AML-193 (cell line): ENCODE measurements at regions not wholly inside any gene's neighbourhood (a gene's known extent, or its start where the extent isn't known, plus 50 kb on each side); places are given as distances from the start of the nearest gene placed in this dataset.
A peak's percentile ranks its signal among the peaks of the same experiment; 100 is the strongest.
"Not testable (repeated sequence)": the region's sequence is repeated elsewhere in the genome, so short reads cannot be mapped to it uniquely, and the experiment has no call there.

Experiments
- DNase-seq, 2 experiments: peaks; one replicate each; lab custom pipeline; 2025; lab: John Stamatoyannopoulos, UW

GRCh38 chr3:26375843-26376530 lies 246.6 kb upstream of the LRRC3B start:
- DNase-seq = no peak

GRCh38 chr3:26381411-26381810 lies 241.2 kb upstream of the LRRC3B start:
- no peak for DNase-seq

GRCh38 chr3:26406636-26407035 lies 215.9 kb upstream of the LRRC3B start:
- no peak for DNase-seq

GRCh38 chr3:26418553-26418952 lies 204.0 kb upstream of the LRRC3B start:
- DNase-seq = no peak

GRCh38 chr3:26422415-26422814 lies 200.2 kb upstream of the LRRC3B start:
- no peak for DNase-seq

- DNase-seq = no peak
Measured at GRCh38 chr3:26425076-26425475, 197.5 kb upstream of the LRRC3B start.

GRCh38 chr3:26428992-26429391 lies 193.6 kb upstream of the LRRC3B start:
- DNase-seq = no peak

- DNase-seq = no peak
Measured at GRCh38 chr3:26437678-26438077, 184.9 kb upstream of the LRRC3B start.

GRCh38 chr3:26438325-26438940 lies 184.1 kb upstream of the LRRC3B start:
- no peak for DNase-seq

GRCh38 chr3:26438981-26439884 lies 183.3 kb upstream of the LRRC3B start:
- no peak for DNase-seq

- no peak for DNase-seq
Measured at GRCh38 chr3:26449996-26450395, 172.6 kb upstream of the LRRC3B start.

- DNase-seq = no peak
Measured at GRCh38 chr3:26452363-26452762, 170.2 kb upstream of the LRRC3B start.

GRCh38 chr3:26460985-26461384 lies 161.6 kb upstream of the LRRC3B start:
- no peak for DNase-seq

GRCh38 chr3:26472345-26472744 lies 150.2 kb upstream of the LRRC3B start:
- DNase-seq = no peak

GRCh38 chr3:26474706-26475105 lies 147.9 kb upstream of the LRRC3B start:
- no peak for DNase-seq

GRCh38 chr3:26480377-26480776 lies 142.2 kb upstream of the LRRC3B start:
- no peak for DNase-seq

- peak in 1 of 2 experiments; percentile 11 for DNase-seq
Measured at GRCh38 chr3:26484140-26484539, 138.4 kb upstream of the LRRC3B start.

GRCh38 chr3:26498271-26498670 lies 124.3 kb upstream of the LRRC3B start:
- DNase-seq = no peak

- no peak for DNase-seq
Measured at GRCh38 chr3:26505399-26505798, 117.2 kb upstream of the LRRC3B start.

- not testable (repeated sequence) for DNase-seq
Measured at GRCh38 chr3:26514445-26515029, 108.0 kb upstream of the LRRC3B start.

GRCh38 chr3:26515351-26515750 lies 107.2 kb upstream of the LRRC3B start:
- no peak for DNase-seq

- DNase-seq = no peak
Measured at GRCh38 chr3:26521261-26521660, 101.3 kb upstream of the LRRC3B start.
